Small intestine (tissue), 7 donors: ENCODE measurements at regions not wholly inside any gene's neighbourhood (a gene's known extent, or its start where the extent isn't known, plus 50 kb on each side); places are given as distances from the start of the nearest gene placed in this dataset.

Source experiments
- DNase-seq, 2 donors: peaks; one replicate each; pipeline versions ENCODE4 v3.0.0 to v3.0.0-alpha.2; 2013
- FAIRE-seq: peaks from 2 replicates; lab custom pipeline; 2012; peaks lifted over from hg19 to GRCh38; lab: Jason Lieb, UNC
- H3K27ac ChIP-seq, 3 donors: one replicate each; pipeline ENCODE4 v1.5.1; 2013; ENCODE audit warnings: low read length in 2 of 3, mild to moderate bottlenecking in 2 of 3, control low read depth in 1 of 3, inconsistent platforms in 1 of 3, low read depth in 1 of 3, moderate library complexity in 1 of 3
- H3K27me3 ChIP-seq, 3 donors: one replicate each; pipeline ENCODE4 v1.6.1; 2013; ENCODE audit warnings: low read length in 3 of 3, inconsistent platforms in 1 of 3; ENCODE audit not compliant: control insufficient read depth in 3 of 3, insufficient read depth in 3 of 3
- H3K36me3 ChIP-seq, 3 donors: one replicate each; pipeline ENCODE4 v1.6.1; 2013; ENCODE audit warnings: low read length in 3 of 3, inconsistent platforms in 1 of 3, low read depth in 1 of 3, mild to moderate bottlenecking in 1 of 3, moderate library complexity in 1 of 3; ENCODE audit not compliant: control insufficient read depth in 3 of 3, insufficient read depth in 2 of 3
- H3K4me1 ChIP-seq, 3 donors: one replicate each; pipeline ENCODE4 v1.6.1; 2013; ENCODE audit warnings: low read length in 2 of 3, inconsistent platforms in 1 of 3, low read depth in 1 of 3, mild to moderate bottlenecking in 1 of 3, moderate library complexity in 1 of 3; ENCODE audit not compliant: control insufficient read depth in 3 of 3, insufficient read depth in 2 of 3
- H3K4me3 ChIP-seq, 3 donors: one replicate each; pipeline ENCODE4 v1.5.1; 2013; ENCODE audit warnings: low read length in 3 of 3, control low read depth in 1 of 3, inconsistent platforms in 1 of 3, low read depth in 1 of 3, mild to moderate bottlenecking in 1 of 3, moderate library complexity in 1 of 3
- H3K9me3 ChIP-seq, 2 donors: one replicate each; pipeline ENCODE4 v1.6.1; 2013; ENCODE audit warnings: low read depth in 1 of 2, low read length in 1 of 2; ENCODE audit not compliant: control insufficient read depth in 2 of 2, insufficient read depth in 1 of 2
- WGBS, 3 donors: extraction: QIAGEN DNeasy Blood & Tissue Kit; methylation state at CpG; one replicate each; pipeline ENCODE4 v1.1.7; 2013; 5-methylcytosine and 5-hydroxymethylcytosine counted together
- donor health status: healthy with polysubstance abuse.
- donor health status: control.
- donor health status: control.
- donor health status: Bipolar disorder and iron deficiency.
- donor health status: healthy.

DNA sequence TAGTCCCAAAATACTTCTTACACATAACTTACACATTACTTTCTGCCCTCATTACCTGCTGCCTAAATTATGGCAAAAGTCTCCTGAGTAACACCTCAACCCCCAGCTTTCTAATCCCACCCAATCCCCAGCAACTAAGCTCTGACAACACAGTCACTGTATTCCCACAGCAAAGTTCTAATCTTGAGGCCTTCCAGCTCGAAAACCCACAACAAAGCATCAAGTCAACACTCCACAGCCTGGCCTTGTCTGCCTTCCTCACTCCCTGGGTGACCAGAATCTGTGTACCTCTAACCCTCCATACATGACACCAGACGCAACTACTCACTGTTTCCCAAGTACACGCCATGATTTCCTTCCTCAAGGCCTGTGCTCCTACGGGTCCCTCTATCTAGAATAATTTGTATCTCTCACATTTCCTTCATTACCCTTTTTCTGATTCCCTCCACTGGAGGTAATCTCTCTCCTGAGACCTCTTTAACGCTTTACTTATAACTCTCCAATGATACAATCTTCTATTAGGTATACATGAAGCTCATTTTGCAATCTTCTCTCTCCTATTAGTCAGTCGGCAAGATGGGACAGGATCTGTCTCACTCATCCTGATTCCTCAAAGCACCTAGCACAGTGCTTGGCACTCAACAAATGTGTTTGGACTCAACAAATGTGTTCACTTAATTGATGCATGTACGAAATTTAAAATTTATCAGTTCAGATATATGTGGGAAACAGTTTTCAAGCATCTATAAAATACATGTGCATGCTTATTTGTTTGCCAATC, 87.6 kb upstream of the DOCK9 start:
- Histone ChIP-seq H3K4me1 (peaks cover 0 to 6% (median 5%) of the 10 kb centered on the region in 3 donors), H3K27me3 (no peaks in the 10 kb centered on the region), H3K36me3 (no peaks in the 10 kb centered on the region), H3K27ac (no peak overlapping the region), H3K9me3 (no peaks in the 10 kb centered on the region), H3K4me3 (no peak overlapping the region)
- 89 to 94% (median 94%) methylated on average over 7 of the region's 7 CpGs for WGBS, 3 donors
- DNase-seq: no peak
- no peak for FAIRE-seq

DNA sequence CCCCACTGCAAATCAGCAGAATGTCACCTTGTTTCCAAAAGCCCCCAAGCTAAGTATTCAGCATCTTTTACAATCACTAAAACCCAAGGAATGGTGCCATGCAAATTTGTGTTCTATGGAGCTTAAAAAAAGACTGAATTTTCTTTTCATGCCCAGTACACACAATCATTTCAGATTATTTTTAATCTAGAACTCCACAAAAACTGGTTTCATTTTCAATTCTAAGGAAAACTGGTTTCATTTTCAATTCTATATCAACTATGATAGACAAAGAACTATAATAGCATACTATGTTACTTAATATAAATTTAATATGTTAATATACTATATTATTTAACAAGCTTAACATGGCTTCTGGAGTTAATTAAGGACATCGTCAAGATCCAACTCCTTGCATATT, 88.4 kb upstream of the DOCK9 start:
- Histone ChIP-seq H3K27me3 (no peaks in the 10 kb centered on the region), H3K27ac (no peak overlapping the region), H3K4me3 (no peak overlapping the region), H3K36me3 (no peaks in the 10 kb centered on the region), H3K4me1 (peaks cover 0 to 6% (median 5%) of the 10 kb centered on the region in 3 donors), H3K9me3 (no peaks in the 10 kb centered on the region)
- DNase-seq (peak in 1 of 2 donors; percentile 37), FAIRE-seq (peak; percentile 81)
- WGBS, 3 donors: 73 to 92% (median 84%) methylated on average over 1 of the region's 1 CpG

DNA sequence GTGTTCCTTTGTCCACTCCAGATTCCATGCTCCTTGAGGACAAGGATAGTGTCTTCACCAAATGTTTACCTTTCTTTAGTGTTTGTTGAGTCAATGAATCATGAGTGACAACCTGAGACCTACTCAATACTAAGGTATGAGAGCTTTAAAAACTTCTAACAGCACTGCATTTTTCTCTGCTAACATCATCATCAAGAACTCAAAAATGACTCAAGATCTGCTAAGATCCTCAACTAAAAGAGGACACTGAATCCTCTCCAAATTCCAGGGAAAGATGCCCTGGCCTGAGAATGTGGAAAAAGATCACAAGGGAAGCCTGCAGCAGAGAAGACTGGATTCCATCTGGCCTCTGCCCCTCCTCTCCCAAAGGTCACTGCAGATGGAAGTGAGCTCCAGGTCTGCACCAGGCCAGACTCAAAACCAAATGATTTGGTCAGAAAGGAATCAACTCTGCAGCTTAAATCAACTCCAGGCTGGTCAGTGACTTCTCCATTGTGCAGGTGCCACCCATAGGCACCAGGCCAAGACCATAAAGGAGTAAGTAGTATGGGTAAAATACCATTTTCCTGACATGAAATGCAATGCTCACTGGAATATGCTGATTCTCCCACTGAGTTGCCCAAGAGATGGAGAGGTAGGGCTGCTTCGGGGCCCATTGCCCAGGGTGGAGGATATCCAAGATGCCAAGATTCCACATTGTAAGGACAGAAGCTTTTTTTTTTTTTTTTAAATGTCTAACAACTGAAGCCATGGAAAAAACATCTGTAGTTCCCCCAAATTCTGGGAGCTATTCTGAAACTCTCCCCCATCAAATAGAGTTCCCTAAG, 89.5 kb upstream of the DOCK9 start:
- Histone ChIP-seq H3K9me3 (no peaks in the 10 kb centered on the region), H3K4me1 (peaks cover 0 to 6% (median 5%) of the 10 kb centered on the region in 3 donors), H3K4me3 (no peak overlapping the region), H3K27ac (no peak overlapping the region), H3K27me3 (no peaks in the 10 kb centered on the region), H3K36me3 (no peaks in the 10 kb centered on the region)
- no peak for FAIRE-seq
- DNase-seq: no peak
- WGBS, 3 donors: 90 to 100% (median 100%) methylated on average over 1 of the region's 1 CpG

DNA sequence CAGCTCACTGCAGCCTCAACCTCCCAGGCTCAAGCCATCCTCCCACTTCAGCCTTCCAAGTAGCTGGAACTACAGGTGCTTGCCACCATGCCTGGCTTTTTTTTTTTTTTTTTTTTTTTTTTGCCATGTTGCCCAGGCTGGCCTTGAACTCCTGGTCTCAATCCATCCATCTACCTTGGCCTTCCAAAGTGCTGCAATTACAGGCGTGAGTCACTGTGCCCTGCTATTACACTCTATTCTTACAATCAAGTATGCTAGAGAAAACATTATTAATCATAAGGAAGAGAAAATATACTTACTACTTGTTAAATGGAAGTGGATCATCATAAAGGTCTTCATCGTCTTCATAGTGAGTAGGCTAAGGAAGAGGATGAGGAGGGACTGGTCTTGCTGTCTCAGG, 93.3 kb upstream of the DOCK9 start:
- DNase-seq (peak in 1 of 2 donors; percentile 60), FAIRE-seq (no peak)
- H3K4me1 ChIP-seq: peaks cover 0 to 2% (median 0%) of the 10 kb centered on the region in 3 donors
- no peak overlapping the region for H3K27ac ChIP-seq
- no peak overlapping the region for H3K4me3 ChIP-seq
- H3K9me3 ChIP-seq: peaks cover 0 to 6% of the 10 kb centered on the region in 2 donors
- 49 to 81% (median 53%) methylated on average over 2 of the region's 2 CpGs for WGBS, 3 donors
- no peaks in the 10 kb centered on the region for H3K27me3 ChIP-seq
- no peaks in the 10 kb centered on the region for H3K36me3 ChIP-seq

DNA sequence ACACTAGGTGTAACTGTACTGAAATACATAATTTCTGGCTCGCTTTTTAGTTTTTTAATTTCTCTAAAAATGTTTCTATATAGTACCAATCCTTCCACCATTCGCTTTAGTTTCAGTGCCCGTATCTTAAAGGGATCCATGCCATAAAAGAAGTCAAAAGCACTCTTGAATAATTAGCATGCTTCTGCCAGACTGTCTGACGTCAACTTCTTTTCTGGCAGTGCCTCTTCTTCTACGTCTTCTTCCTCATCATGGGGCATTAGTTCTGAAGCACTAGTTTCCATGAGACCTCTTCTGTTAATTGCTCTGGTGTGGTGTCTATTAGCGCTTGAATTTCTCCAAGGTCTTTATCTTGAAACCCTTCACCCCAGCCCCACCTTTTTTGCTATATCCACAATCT, 93.8 kb upstream of the DOCK9 start:
- no peaks in the 10 kb centered on the region for H3K36me3 ChIP-seq
- FAIRE-seq (no peak), DNase-seq (peak in 1 of 2 donors; percentile 35)
- no peaks in the 10 kb centered on the region for H3K27me3 ChIP-seq
- peaks cover 0 to 6% of the 10 kb centered on the region in 2 donors for H3K9me3 ChIP-seq
- no peak overlapping the region for H3K4me3 ChIP-seq
- no peak overlapping the region for H3K27ac ChIP-seq
- 36 to 65% (median 55%) methylated on average over 6 of the region's 6 CpGs for WGBS, 3 donors
- H3K4me1 ChIP-seq: peaks cover 0 to 2% (median 0%) of the 10 kb centered on the region in 3 donors

DNA sequence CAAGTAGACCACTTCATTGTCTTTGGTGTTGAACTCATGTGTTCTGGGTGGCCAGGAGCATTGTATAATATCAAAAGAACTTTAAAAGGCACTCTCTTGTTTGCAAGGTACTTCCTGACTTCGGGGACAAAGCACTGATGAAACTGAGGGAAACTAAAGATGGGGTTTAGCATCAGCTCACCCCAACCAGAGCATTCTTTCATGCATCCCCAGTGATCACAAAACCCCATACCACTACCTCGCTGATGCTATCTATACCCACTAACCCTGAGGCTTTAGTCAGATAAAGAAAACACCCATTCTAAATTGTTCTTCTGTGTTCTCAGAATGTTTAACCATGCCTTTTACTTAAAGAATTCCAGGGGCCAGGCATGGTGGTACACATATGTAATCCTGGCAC, 94.5 kb upstream of the DOCK9 start:
- Histone ChIP-seq H3K4me1 (no peaks in the 10 kb centered on the region), H3K9me3 (peaks cover 0 to 8% of the 10 kb centered on the region in 2 donors), H3K36me3 (no peaks in the 10 kb centered on the region), H3K4me3 (no peak overlapping the region), H3K27ac (no peak overlapping the region), H3K27me3 (no peaks in the 10 kb centered on the region)
- DNase-seq (no peak), FAIRE-seq (no peak)
- WGBS, 3 donors: 54 to 80% (median 64%) methylated on average over 2 of the region's 2 CpGs

DNA sequence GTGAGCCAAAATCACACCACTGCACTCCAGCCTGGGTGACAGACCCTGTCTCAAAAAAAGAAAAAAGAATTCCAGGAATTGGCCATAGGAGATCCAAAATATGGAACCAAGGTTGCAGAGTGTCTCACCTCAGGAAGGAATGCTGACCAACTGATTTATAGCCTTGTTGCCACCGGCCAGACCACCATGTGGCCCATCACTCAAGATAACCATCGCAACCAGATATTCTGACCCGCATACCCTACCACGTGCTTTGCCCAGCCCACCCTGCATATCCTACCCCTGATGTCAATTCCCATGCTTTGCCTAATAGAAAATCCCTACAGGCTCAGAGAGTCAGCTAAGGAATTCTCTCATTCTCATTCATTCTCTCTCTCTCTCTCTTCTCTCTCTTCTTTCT, 95.1 kb upstream of the DOCK9 start:
- DNase-seq: no peak
- no peaks in the 10 kb centered on the region for H3K36me3 ChIP-seq
- FAIRE-seq: no peak

DNA sequence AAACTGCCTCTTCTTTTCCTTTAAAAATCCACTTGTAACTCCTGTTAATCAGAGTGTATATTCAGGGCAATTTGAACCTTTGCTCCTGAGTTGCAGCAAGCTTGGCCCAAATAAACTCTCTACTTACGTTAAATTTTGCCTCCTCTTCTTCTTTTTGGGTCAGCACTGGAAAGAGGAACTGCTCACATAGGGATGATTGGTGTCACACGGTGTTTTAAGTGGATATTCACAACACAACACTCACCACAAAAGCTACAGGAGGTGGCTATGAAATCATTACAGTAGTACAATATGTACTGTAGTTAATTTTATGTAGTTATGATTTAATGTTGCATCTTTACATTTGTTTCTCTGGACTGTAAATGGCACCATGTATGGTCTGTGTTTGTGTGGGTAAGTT, 96.8 kb upstream of the DOCK9 start:
- Histone ChIP-seq H3K4me1 (no peaks in the 10 kb centered on the region), H3K36me3 (no peaks in the 10 kb centered on the region), H3K27ac (no peak overlapping the region), H3K4me3 (no peak overlapping the region), H3K9me3 (peaks cover 0 to 8% of the 10 kb centered on the region in 2 donors), H3K27me3 (peaks cover 0 to 4% (median 0%) of the 10 kb centered on the region in 3 donors)
- no peak for DNase-seq
- WGBS, 3 donors: 83 to 96% (median 91%) methylated on average over 2 of the region's 2 CpGs
- no peak for FAIRE-seq

More for the DNA sequence above, 95.1 kb upstream of the DOCK9 start:
- H3K9me3 ChIP-seq: peaks cover 0 to 8% of the 10 kb centered on the region in 2 donors
- H3K27ac ChIP-seq: no peak overlapping the region
- no peaks in the 10 kb centered on the region for H3K4me1 ChIP-seq
- H3K27me3 ChIP-seq: no peaks in the 10 kb centered on the region
- H3K4me3 ChIP-seq: no peak overlapping the region
- WGBS, 3 donors: 81 to 95% (median 84%) methylated on average over 4 of the region's 4 CpGs
